ENCODE measurements at regions not wholly inside any gene's neighbourhood (a gene's known extent, or its start where the extent isn't known, plus 50 kb on each side); places are given as distances from the start of the nearest gene placed in this dataset.

DNA sequence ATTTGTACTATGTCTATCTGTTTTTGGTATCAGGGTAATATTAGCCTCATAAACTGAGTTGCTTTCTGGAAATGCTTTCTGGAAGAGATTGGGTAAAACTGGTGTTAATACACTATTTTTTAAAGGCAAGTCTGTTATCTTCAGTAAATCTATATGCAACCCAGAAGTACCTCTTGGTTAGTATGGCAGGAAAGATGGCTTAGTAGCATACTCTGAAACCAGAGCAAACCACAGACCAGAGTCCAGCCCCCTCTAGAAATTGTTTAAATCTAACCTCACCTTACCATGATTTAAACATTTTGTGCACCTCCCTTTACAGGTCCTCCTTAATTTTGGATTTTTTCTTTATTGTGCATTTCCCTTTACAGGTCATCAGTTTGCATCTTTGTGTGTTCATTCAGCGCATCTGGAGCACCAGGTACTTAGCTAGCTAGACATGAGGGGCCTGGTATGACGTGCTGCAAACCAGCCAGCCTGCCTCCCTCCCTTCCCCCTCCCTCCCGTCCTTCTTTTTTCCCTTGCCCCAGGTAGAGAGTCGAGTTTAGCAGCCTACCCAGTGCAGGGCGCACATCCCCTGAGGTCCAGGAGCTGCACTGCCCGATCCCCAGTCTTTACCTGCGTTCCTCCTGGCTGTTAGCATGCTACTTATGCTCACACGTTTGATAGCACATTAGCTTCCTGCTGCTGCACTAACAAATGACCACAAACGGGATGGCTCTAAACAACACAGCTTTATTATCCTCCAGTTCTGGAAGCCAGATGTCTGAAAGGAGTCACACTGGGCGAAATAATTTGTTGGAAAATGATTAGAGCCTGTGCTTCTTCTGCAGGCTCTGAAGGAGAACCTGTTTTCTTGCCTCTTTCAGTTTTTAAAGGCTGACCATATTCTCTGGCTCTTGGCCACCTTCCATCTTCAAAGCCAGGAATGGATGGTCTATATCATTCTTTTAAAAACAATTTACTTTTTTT, 299.9 kb upstream of the HABP2 start:
- TF ChIP-seq, protein P1, sequence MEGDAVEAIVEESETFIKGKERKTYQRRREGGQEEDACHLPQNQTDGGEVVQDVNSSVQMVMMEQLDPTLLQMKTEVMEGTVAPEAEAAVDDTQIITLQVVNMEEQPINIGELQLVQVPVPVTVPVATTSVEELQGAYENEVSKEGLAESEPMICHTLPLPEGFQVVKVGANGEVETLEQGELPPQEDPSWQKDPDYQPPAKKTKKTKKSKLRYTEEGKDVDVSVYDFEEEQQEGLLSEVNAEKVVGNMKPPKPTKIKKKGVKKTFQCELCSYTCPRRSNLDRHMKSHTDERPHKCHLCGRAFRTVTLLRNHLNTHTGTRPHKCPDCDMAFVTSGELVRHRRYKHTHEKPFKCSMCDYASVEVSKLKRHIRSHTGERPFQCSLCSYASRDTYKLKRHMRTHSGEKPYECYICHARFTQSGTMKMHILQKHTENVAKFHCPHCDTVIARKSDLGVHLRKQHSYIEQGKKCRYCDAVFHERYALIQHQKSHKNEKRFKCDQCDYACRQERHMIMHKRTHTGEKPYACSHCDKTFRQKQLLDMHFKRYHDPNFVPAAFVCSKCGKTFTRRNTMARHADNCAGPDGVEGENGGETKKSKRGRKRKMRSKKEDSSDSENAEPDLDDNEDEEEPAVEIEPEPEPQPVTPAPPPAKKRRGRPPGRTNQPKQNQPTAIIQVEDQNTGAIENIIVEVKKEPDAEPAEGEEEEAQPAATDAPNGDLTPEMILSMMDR (IDR thresholded peaks at IDR 0.05): no peak
- DNase-seq: no peak
- no peak for FAIRE-seq
- Histone ChIP-seq H3K9me3 (no peaks in the 10 kb centered on the region), H3K4me1 (no peaks in the 10 kb centered on the region), H3K4me3 (no peak overlapping the region), H3K27ac (no peak overlapping the region), H3K27me3 (no peaks in the 10 kb centered on the region), H3K36me3 (no peaks in the 10 kb centered on the region)
- intact Hi-C loops (cut with DNase I): no loop called here
- ATAC-seq: no peak
- 48 to 53% methylated on average over 10 of the region's 10 CpGs for WGBS, 2 donors

- 67 to 81% methylated on average over 16 of the region's 16 CpGs for WGBS, 2 donors
- TF ChIP-seq, protein P1 (IDR thresholded peaks at IDR 0.05): no peak
- ATAC-seq: no peak
- no peak overlapping the region for H3K4me3 ChIP-seq
- intact Hi-C loops (cut with DNase I): no loop called here
- H3K36me3 ChIP-seq: no peaks in the 10 kb centered on the region
- no peak for DNase-seq
- no peak for FAIRE-seq
- H3K27me3 ChIP-seq: no peaks in the 10 kb centered on the region
- H3K9me3 ChIP-seq: no peaks in the 10 kb centered on the region
- H3K27ac ChIP-seq: no peak overlapping the region
- no peaks in the 10 kb centered on the region for H3K4me1 ChIP-seq
Measured at GRCh38 chr10:113259576-113260226, 293.2 kb upstream of the HABP2 start.

DNA sequence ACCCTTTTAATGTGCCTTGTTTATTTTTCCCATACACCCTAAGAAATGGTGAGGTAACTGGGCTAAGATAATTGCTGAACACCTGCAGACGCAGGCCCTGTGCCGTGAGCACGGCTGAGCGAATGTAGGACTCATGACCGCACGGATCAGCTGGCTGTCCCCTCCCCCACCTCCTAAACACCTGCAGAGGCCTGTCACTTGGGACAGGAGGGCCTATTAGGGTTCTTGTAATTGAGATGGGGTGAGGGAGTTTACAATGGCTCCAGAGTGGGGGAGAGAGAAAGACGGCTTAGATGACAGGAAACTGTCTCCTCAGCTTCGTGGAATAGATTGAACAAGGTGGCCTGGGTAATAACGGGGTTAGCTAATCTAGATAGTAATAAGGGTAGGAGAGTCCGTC, 291.7 kb upstream of the HABP2 start:
- no peak for ATAC-seq
- FAIRE-seq: no peak
- Histone ChIP-seq H3K4me1 (no peaks in the 10 kb centered on the region), H3K9me3 (no peaks in the 10 kb centered on the region), H3K36me3 (no peaks in the 10 kb centered on the region), H3K27me3 (no peaks in the 10 kb centered on the region), H3K4me3 (no peak overlapping the region), H3K27ac (no peak overlapping the region)
- 82 to 85% methylated on average over 10 of the region's 10 CpGs for WGBS, 2 donors
- no peak for DNase-seq
- TF ChIP-seq, protein P1 (IDR thresholded peaks at IDR 0.05): no peak
- intact Hi-C loops (cut with DNase I): no loop called here

GRCh38 chr10:113261611-113262091, 291.2 kb upstream of the HABP2 start:
- TF ChIP-seq, protein P1 (IDR thresholded peaks at IDR 0.05): no peak
- intact Hi-C loops (cut with DNase I): no loop called here
- H3K9me3 ChIP-seq: no peaks in the 10 kb centered on the region

More at GRCh38 chr10:113261611-113262091, 291.2 kb upstream of the HABP2 start:
- DNase-seq (no peak), ATAC-seq (no peak), FAIRE-seq (no peak)
- H3K36me3 ChIP-seq: no peaks in the 10 kb centered on the region
- no peaks in the 10 kb centered on the region for H3K27me3 ChIP-seq
- H3K27ac ChIP-seq: no peak overlapping the region
- H3K4me3 ChIP-seq: no peak overlapping the region
- no peaks in the 10 kb centered on the region for H3K4me1 ChIP-seq
- 84 to 85% methylated on average over 13 of the region's 13 CpGs for WGBS, 2 donors

Measured in pancreas (tissue), 10 donors.